OCI-LY7 (cell line): ENCODE measurements at regions not wholly inside any gene's neighbourhood (a gene's known extent, or its start where the extent isn't known, plus 50 kb on each side); places are given as distances from the start of the nearest gene placed in this dataset.

Experiments
- BruUV-seq: library from RNA; stranded (reverse); fragments of 400-500 nt; replicated peaks from 2 replicates; lab custom pipeline; 2021; lab: Mats Ljungman, UMichigan
- CTCF ChIA-PET: fragments of 300-600 bp; sonication (Branson Sonifier 250); formaldehyde crosslinking; loops from one replicate; lab custom pipeline; 2022; ENCODE audit warnings: antibody characterized with exemption; ENCODE audit not compliant: unreplicated experiment; lab: Charles Lee
- POLR2A ChIA-PET: fragments of 300-600 bp; sonication (Branson Sonifier 250); formaldehyde crosslinking; loops from one replicate; lab custom pipeline; 2022; ENCODE audit warnings: antibody characterized with exemption; lab: Charles Lee
- DNase-seq: peaks from one replicate; pipeline ENCODE4 v3.0.0-alpha.2; 2015; ENCODE audit warnings: low spot score
- H2AFZ ChIP-seq: fragments of 200-600 bp; sonication (generic), shearing (Covaris generic); 2 replicates; pipeline ENCODE4 v1.6.1; 2014; ENCODE audit warnings: mild to moderate bottlenecking, antibody characterized with exemption, low read length, moderate library complexity
- H3K27ac ChIP-seq: fragments of 200-600 bp; sonication (generic); 2 replicates; pipeline ENCODE4 v1.5.1; 2014; ENCODE audit warnings: mixed run types, low read depth, mild to moderate bottlenecking, moderate library complexity, low read length, inconsistent platforms; ENCODE audit not compliant: poor library complexity, severe bottlenecking
- H3K36me3 ChIP-seq: fragments of 200-600 bp; sonication (generic); 2 replicates; pipeline ENCODE4 v1.6.1; 2014; ENCODE audit warnings: mild to moderate bottlenecking, antibody characterized with exemption, low read length, moderate library complexity, mixed read lengths; ENCODE audit not compliant: insufficient read depth
- H3K4me1 ChIP-seq: fragments of 200-600 bp; sonication (generic); 2 replicates; pipeline ENCODE4 v1.5.1; 2014; ENCODE audit warnings: mild to moderate bottlenecking, low read length; ENCODE audit not compliant: insufficient read depth, poor library complexity, severe bottlenecking
- H3K4me2 ChIP-seq: fragments of 200-600 bp; sonication (generic); 2 replicates; pipeline ENCODE4 v1.6.1; 2014; ENCODE audit warnings: mild to moderate bottlenecking, low read length
- H3K4me3 ChIP-seq: fragments of 200-600 bp; sonication (generic); 2 replicates; pipeline ENCODE4 v1.5.1; 2014; ENCODE audit warnings: mild to moderate bottlenecking, low read depth, low read length; ENCODE audit not compliant: poor library complexity, severe bottlenecking
- H3K79me2 ChIP-seq: fragments of 200-600 bp; sonication (generic); 2 replicates; pipeline ENCODE4 v1.6.1; 2016; ENCODE audit warnings: low read depth, mild to moderate bottlenecking, low read length, moderate library complexity, mixed read lengths; ENCODE audit not compliant: insufficient read depth
- H3K9me2 ChIP-seq: fragments of 200-600 bp; sonication (generic); 2 replicates; pipeline ENCODE4 v1.6.1; 2016; ENCODE audit warnings: mild to moderate bottlenecking, low read length, mixed read lengths; ENCODE audit not compliant: insufficient read depth
- H3K9me3 ChIP-seq: fragments of 200-600 bp; sonication (generic); 2 replicates; pipeline ENCODE4 v1.6.1; 2014; ENCODE audit warnings: mild to moderate bottlenecking, mixed run types, low read length, mixed read lengths
- H4K20me1 ChIP-seq: fragments of 200-600 bp; sonication (generic); 2 replicates; pipeline ENCODE4 v1.6.1; 2014; ENCODE audit warnings: mild to moderate bottlenecking, antibody characterized with exemption, low read length, moderate library complexity, mixed read lengths; ENCODE audit not compliant: insufficient read depth
- CTCF ChIP-seq: fragments of 200-600 bp; sonication (generic); conservative IDR thresholded peaks from 2 replicates; pipeline ENCODE4 v1.5.1; 2014; ENCODE audit warnings: mild to moderate bottlenecking, antibody characterized with exemption, low read length, moderate library complexity, mixed read lengths
- EZH2phosphoT487 ChIP-seq: fragments of 200-600 bp; sonication (generic); IDR thresholded peaks from 2 replicates; pipeline ENCODE4 v1.6.1; 2018; ENCODE audit warnings: low read depth, borderline replicate concordance, mild to moderate bottlenecking, mixed run types, antibody characterized with exemption, low read length, moderate library complexity, mixed read lengths
- intact Hi-C: fragments of 100-400 bp; cut with micrococcal nuclease; formaldehyde crosslinking; loops from one replicate; pipeline ENCODE4 v1.10.0; 2022; ENCODE audit not compliant: unreplicated experiment

- Histone ChIP-seq H3K79me2 (no peaks in the 10 kb centered on the region), H3K4me3 (no peak overlapping the region), H3K4me2 (no peak overlapping the region), H3K9me2 (no peaks in the 10 kb centered on the region), H3K4me1 (no peaks in the 10 kb centered on the region), H3K36me3 (no peaks in the 10 kb centered on the region), H2AFZ (no peak overlapping the region), H4K20me1 (no peaks in the 10 kb centered on the region), H3K9me3 (no peaks in the 10 kb centered on the region), H3K27ac (no peak overlapping the region)
- intact Hi-C loops: no loop called here
- no TSS peak for BruUV-seq
- TF ChIP-seq EZH2phosphoT487 (no peak), CTCF (no peak)
- POLR2A ChIA-PET: interaction anchor here (0.6 to 0.7 kb wide), 3 partner anchors 21 to 162 kb away, joined by 3 to 7 read pairs (median 6); no protein-coding TSS in a partner anchor
- no peak for DNase-seq
- CTCF ChIA-PET: interaction anchor here (1.0 kb wide), 1 partner anchor 15 kb away, joined by 4 read pairs; no protein-coding TSS in a partner anchor
Measured at GRCh38 chr5:134055015-134055414, 50.2 kb upstream of the VDAC1 start.
